ENCODE measurements at regions not wholly inside any gene's neighbourhood (a gene's known extent, or its start where the extent isn't known, plus 50 kb on each side); places are given as distances from the start of the nearest gene placed in this dataset.

GRCh38 chr3:87370007-87370406 lies 93.6 kb upstream of the POU1F1 start (continued):
- TF ChIP-seq NKRF (IDR thresholded peaks at IDR 0.05; ENCODE audit: borderline replicate concordance) (no peak), NFIX (CRISPR knock-in tag; IDR thresholded peaks at IDR 0.05; ENCODE audit: low read depth) (no peak), ZNF143 (CRISPR knock-in tag; IDR thresholded peaks at IDR 0.05) (no peak), USF1 (CRISPR knock-in tag; IDR thresholded peaks at IDR 0.05) (no peak), BACH1 (tag; IDR thresholded peaks at IDR 0.05) (no peak), ZNF184 (CRISPR knock-in tag; IDR thresholded peaks at IDR 0.05) (no peak), DMBX1 (CRISPR knock-in tag; IDR thresholded peaks at IDR 0.05; ENCODE audit: borderline replicate concordance) (no peak)

- Histone ChIP-seq H3K9ac (ENCODE audit: insufficient read depth in 1 of 2, low read depth in 2 of 2, low read length in 2 of 2) (no peak overlapping the region), H3K4me3 (no peak overlapping the region), H4K20me1 (replicated peaks; ENCODE audit: control insufficient read depth, insufficient read depth, low read length) (no peaks in the 10 kb centered on the region), H3K36me3 (ENCODE audit: control insufficient read depth, insufficient read depth, low read length) (no peaks in the 10 kb centered on the region), H3K9me3 (replicated peaks; ENCODE audit: control insufficient read depth, insufficient read depth, low read depth, low read length) (no peaks in the 10 kb centered on the region), H3K27me3 (ENCODE audit: control insufficient read depth in 2 of 2, insufficient read depth in 2 of 2, low read length in 2 of 2) (no peaks in the 10 kb centered on the region), H2AFZ (ENCODE audit: low read depth, low read length) (no peak overlapping the region), H3K4me1 (replicated peaks in 1 of 2; ENCODE audit: control insufficient read depth in 2 of 2, insufficient read depth in 2 of 2, low read length in 2 of 2) (no peaks in the 10 kb centered on the region), H3K9me1 (ENCODE audit: control insufficient read depth, insufficient read depth, low read length) (no peaks in the 10 kb centered on the region), H3K27ac (ENCODE audit: extremely low read depth, low read depth, low read length) (no peak overlapping the region), H3K79me2 (ENCODE audit: control insufficient read depth, insufficient read depth, low read length) (no peaks in the 10 kb centered on the region), H3K4me2 (ENCODE audit: insufficient read depth, low read length) (no peak overlapping the region)
- ATAC-seq (no peak), FAIRE-seq (no peak), DNase-seq (ENCODE audit: extremely low read depth in 1 of 4, low spot score in 3 of 4) (no peak)
- POLR2A ChIA-PET, result interaction anchor here (0.6 kb wide), 2 partner anchors 18 to 54 kb away, joined by 3 read pairs; no protein-coding TSS in a partner anchor
- WGBS (ENCODE audit: insufficient coverage, low coverage, missing lambda C conversion rate), result 13% methylated on average over 1 of the region's 1 CpG
- in situ Hi-C loops (cut with MboI), result no loop called here
- intact Hi-C loops (cut with micrococcal nuclease), result no loop called here
- CTCF ChIA-PET (ENCODE audit: low intra/inter-chr PET ratio), result no interaction called here
- BruUV-seq (replicated peaks), result no TSS peak
- TF ChIP-seq CBX8 (IDR thresholded peaks at IDR 0.05; ENCODE audit: borderline replicate concordance, extremely low read depth, low read depth, low read length, poor library complexity, severe bottlenecking) (no peak), BDP1 (IDR thresholded peaks at IDR 0.05; ENCODE audit: insufficient read depth, insufficient read length) (no peak), CHAMP1 (IDR thresholded peaks at IDR 0.05) (no peak), FOXP1 (CRISPR knock-in tag; IDR thresholded peaks at IDR 0.05) (no peak), HBP1 (CRISPR knock-in tag; IDR thresholded peaks at IDR 0.05) (no peak), ETS2 (tag; IDR thresholded peaks at IDR 0.05; ENCODE audit: borderline replicate concordance, poor library complexity, severe bottlenecking) (no peak), ZNF551 (CRISPR knock-in tag; IDR thresholded peaks at IDR 0.05) (no peak), WHSC1 (IDR thresholded peaks at IDR 0.05; ENCODE audit: low read length) (no peak), BMI1 (IDR thresholded peaks at IDR 0.05; ENCODE audit: low read length) (no peak)
Measured at GRCh38 chr3:87367736-87368135, 91.4 kb upstream of the POU1F1 start.
